CD4-positive, alpha-beta T cell treated with Interleukin-6 at 100 ng/mL for 8 hours (primary cell): ENCODE measurements at regions not wholly inside any gene's neighbourhood (a gene's known extent, or its start where the extent isn't known, plus 50 kb on each side); places are given as distances from the start of the nearest gene placed in this dataset.
"Not testable (repeated sequence)": the region's sequence is repeated elsewhere in the genome, so short reads cannot be mapped to it uniquely, and the experiment has no call there.

Experiments used
- DNase-seq: peaks from one replicate; pipeline ENCODE4 v3.0.0-alpha.2; 2020; ENCODE audit warnings: mixed read lengths, low spot score

GRCh38 chr10:3265088-3265487 lies 92.5 kb upstream of the PITRM1 start:
- no peak for DNase-seq

- DNase-seq, result no peak
These were observed 91.7 kb upstream of the PITRM1 start for GRCh38 chr10:3264161-3264761.

GRCh38 chr10:3263747-3264146 lies 91.2 kb upstream of the PITRM1 start:
- no peak for DNase-seq

- DNase-seq, result no peak
These were observed 90.5 kb upstream of the PITRM1 start for GRCh38 chr10:3263082-3263481.

- DNase-seq, result no peak
These were observed 89.3 kb upstream of the PITRM1 start for GRCh38 chr10:3261921-3262320.

GRCh38 chr10:3260066-3260834 lies 87.7 kb upstream of the PITRM1 start:
- DNase-seq, result no peak

- no peak for DNase-seq
These were observed 86.9 kb upstream of the PITRM1 start for GRCh38 chr10:3259499-3259898.

- no peak for DNase-seq
These were observed 85.8 kb upstream of the PITRM1 start for GRCh38 chr10:3258394-3258793.

GRCh38 chr10:3255616-3256015 lies 83.0 kb upstream of the PITRM1 start:
- no peak for DNase-seq

- DNase-seq, result no peak
These were observed 82.5 kb upstream of the PITRM1 start for GRCh38 chr10:3255075-3255474.

GRCh38 chr10:3253974-3254373 lies 81.4 kb upstream of the PITRM1 start:
- DNase-seq, result not testable (repeated sequence)

- DNase-seq, result no peak
These were observed 78.6 kb upstream of the PITRM1 start for GRCh38 chr10:3251172-3251571.

- DNase-seq, result no peak
These were observed 76.8 kb upstream of the PITRM1 start for GRCh38 chr10:3249307-3249889.

GRCh38 chr10:3248526-3249306 lies 76.1 kb upstream of the PITRM1 start:
- DNase-seq, result no peak

- no peak for DNase-seq
These were observed 72.8 kb upstream of the PITRM1 start for GRCh38 chr10:3245395-3245794.

- no peak for DNase-seq
These were observed 69.5 kb upstream of the PITRM1 start for GRCh38 chr10:3241967-3242650.

- DNase-seq, result no peak
These were observed 68.8 kb upstream of the PITRM1 start for GRCh38 chr10:3241274-3241921.

- DNase-seq, result no peak
These were observed 67.6 kb upstream of the PITRM1 start for GRCh38 chr10:3239920-3240894.

- peak; percentile 64 for DNase-seq
These were observed 66.7 kb upstream of the PITRM1 start for GRCh38 chr10:3239066-3239919.
